Karpas-422 (cell line): ENCODE measurements at regions not wholly inside any gene's neighbourhood (a gene's known extent, or its start where the extent isn't known, plus 50 kb on each side); places are given as distances from the start of the nearest gene placed in this dataset.

Experiments used
- DNase-seq: peaks from one replicate; pipeline ENCODE4 v3.0.0-alpha.2; 2015
- H2AFZ ChIP-seq: fragments of 200-600 bp; sonication (generic); 2 replicates; pipeline ENCODE4 v1.6.1; 2014; ENCODE audit warnings: antibody characterized with exemption, low read length, mixed read lengths
- H3K27ac ChIP-seq: fragments of 200-600 bp; sonication (generic); 2 replicates; pipeline ENCODE4 v1.5.1; 2014; ENCODE audit warnings: mild to moderate bottlenecking, low read length, moderate library complexity
- H3K27me3 ChIP-seq: fragments of 200-600 bp; sonication (generic); 2 replicates; pipeline ENCODE4 v1.6.1; 2014; ENCODE audit warnings: low read length, mixed read lengths
- H3K36me3 ChIP-seq: fragments of 200-600 bp; sonication (generic); 2 replicates; pipeline ENCODE4 v1.6.1; 2014; ENCODE audit warnings: low read length, mixed read lengths; ENCODE audit not compliant: insufficient read depth
- H3K4me1 ChIP-seq: fragments of 200-600 bp; sonication (generic); 2 replicates; pipeline ENCODE4 v1.6.1; 2014; ENCODE audit warnings: mild to moderate bottlenecking, low read length, mixed read lengths
- H3K4me2 ChIP-seq: fragments of 200-600 bp; sonication (generic); 2 replicates; pipeline ENCODE4 v1.6.1; 2014; ENCODE audit warnings: low read length, low read depth, mild to moderate bottlenecking; ENCODE audit not compliant: poor library complexity, severe bottlenecking
- H3K4me3 ChIP-seq: fragments of 200-600 bp; sonication (generic); 2 replicates; pipeline ENCODE4 v1.5.1; 2014; ENCODE audit warnings: mild to moderate bottlenecking, antibody characterized with exemption, low read length, mixed read lengths
- H3K79me2 ChIP-seq: fragments of 200-600 bp; sonication (generic); 2 replicates; pipeline ENCODE4 v1.6.1; 2014; ENCODE audit warnings: mild to moderate bottlenecking, low read length, mixed read lengths
- H3K9ac ChIP-seq: fragments of 200-600 bp; sonication (generic); 2 replicates; pipeline ENCODE4 v1.6.0; 2014; ENCODE audit warnings: low read length
- H3K9me2 ChIP-seq: fragments of 200-600 bp; sonication (generic), shearing (Covaris generic); replicated peaks from 2 replicates; pipeline ENCODE4 v1.6.0; 2014; ENCODE audit warnings: mild to moderate bottlenecking, low read length, moderate library complexity; ENCODE audit not compliant: insufficient read depth
- H3K9me3 ChIP-seq: fragments of 300-700, 200-600 bp; sonication (generic); 2 replicates; pipeline ENCODE4 v1.6.1; 2014; ENCODE audit warnings: low read length, mixed read lengths
- H4K20me1 ChIP-seq: fragments of 200-600 bp; sonication (generic); 2 replicates; pipeline ENCODE4 v1.6.1; 2014; ENCODE audit warnings: mild to moderate bottlenecking, antibody characterized with exemption, low read length, low read depth; ENCODE audit not compliant: insufficient read depth

DNA sequence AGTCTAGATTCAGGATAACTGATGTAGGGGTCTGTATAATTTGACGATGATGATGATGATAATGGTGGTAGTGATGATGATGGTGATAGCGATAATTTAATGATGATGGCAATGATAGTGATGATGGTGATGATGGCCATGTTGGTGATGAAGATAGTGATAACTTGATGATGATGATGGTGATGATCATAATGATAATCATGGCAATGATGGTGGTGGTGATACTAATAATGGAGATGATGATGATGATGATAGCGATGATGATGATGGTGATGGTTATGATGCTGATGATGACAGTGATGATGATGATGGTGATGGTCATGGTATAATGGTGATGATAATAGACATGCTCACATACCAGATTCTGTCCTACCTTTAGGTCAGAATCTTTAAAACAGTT is 66.2 kb upstream of the SEZ6L start:
- Histone ChIP-seq H3K9me3 (no peaks in the 10 kb centered on the region), H3K36me3 (no peaks in the 10 kb centered on the region), H3K79me2 (no peaks in the 10 kb centered on the region), H3K9ac (no peak overlapping the region), H3K4me1 (no peaks in the 10 kb centered on the region), H3K4me3 (no peak overlapping the region), H2AFZ (no peak overlapping the region), H3K4me2 (no peak overlapping the region), H3K27me3 (peaks cover 3% of the 10 kb centered on the region; the same call in 1 of the 2 replicates), H3K9me2 (no peaks in the 10 kb centered on the region), H3K27ac (no peak overlapping the region), H4K20me1 (no peaks in the 10 kb centered on the region)
- DNase-seq, result no peak

DNA sequence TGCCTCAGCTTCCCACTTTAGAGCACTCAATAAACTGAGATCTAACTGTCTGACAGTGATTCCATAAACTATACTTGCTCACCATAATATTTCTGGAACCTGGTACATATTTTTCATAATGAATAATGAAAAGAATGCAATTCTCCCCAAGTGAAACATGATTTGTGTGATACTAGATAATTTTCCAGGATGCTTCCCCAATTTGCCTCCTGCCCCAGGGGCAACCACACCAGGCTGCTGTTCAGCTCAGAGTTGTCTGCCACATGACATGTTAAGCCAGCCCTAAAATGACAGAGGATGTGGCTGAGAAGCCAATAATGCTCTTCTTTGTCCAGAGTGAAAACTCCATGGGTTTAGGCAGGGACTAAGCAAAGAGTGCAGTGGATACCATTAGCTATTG is 62.9 kb upstream of the SEZ6L start:
- no peak for DNase-seq
- no peak overlapping the region for H3K4me3 ChIP-seq
- no peaks in the 10 kb centered on the region for H3K79me2 ChIP-seq
- no peaks in the 10 kb centered on the region for H3K9me3 ChIP-seq
- no peaks in the 10 kb centered on the region for H4K20me1 ChIP-seq
- no peak overlapping the region for H3K9ac ChIP-seq
- no peaks in the 10 kb centered on the region for H3K36me3 ChIP-seq
- H3K27me3 ChIP-seq, result no peaks in the 10 kb centered on the region
- no peak overlapping the region for H3K27ac ChIP-seq
- no peak overlapping the region for H3K4me2 ChIP-seq
- H2AFZ ChIP-seq, result no peak overlapping the region
- H3K4me1 ChIP-seq, result no peaks in the 10 kb centered on the region
- no peaks in the 10 kb centered on the region for H3K9me2 ChIP-seq

GRCh38 chr22:26109686-26110315 is 59.5 kb upstream of the SEZ6L start:
- no peaks in the 10 kb centered on the region for H4K20me1 ChIP-seq
- DNase-seq, result no peak

DNA sequence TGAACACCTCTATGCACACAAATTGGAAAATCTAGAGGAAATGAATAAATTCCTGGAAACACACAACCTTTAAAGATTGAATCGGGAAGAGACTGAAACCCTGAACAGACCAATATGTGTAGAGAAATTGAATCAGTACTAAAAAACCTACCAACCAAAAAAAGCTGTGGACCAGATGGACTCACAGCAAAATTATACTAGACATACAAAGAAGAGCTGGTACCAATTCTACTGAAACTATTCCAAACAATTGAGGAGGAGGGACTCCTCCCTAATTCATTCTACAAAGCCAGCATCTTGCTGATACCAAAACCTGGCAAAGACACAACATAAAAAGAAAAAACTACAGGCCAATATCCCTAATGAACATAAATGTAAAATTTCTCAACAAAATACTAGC is 54.4 kb upstream of the SEZ6L start:
- H3K4me3 ChIP-seq, result no peak overlapping the region
- no peak overlapping the region for H3K27ac ChIP-seq
- no peak overlapping the region for H3K4me2 ChIP-seq
- no peaks in the 10 kb centered on the region for H3K36me3 ChIP-seq
- no peak for DNase-seq
- no peaks in the 10 kb centered on the region for H3K4me1 ChIP-seq
- H3K79me2 ChIP-seq, result no peaks in the 10 kb centered on the region
- H3K9me2 ChIP-seq, result no peaks in the 10 kb centered on the region
- H3K9me3 ChIP-seq, result no peaks in the 10 kb centered on the region
- no peak overlapping the region for H2AFZ ChIP-seq
- no peaks in the 10 kb centered on the region for H4K20me1 ChIP-seq
- H3K27me3 ChIP-seq, result no peaks in the 10 kb centered on the region
- H3K9ac ChIP-seq, result no peak overlapping the region

More at GRCh38 chr22:26109686-26110315, 59.5 kb upstream of the SEZ6L start:
- no peaks in the 10 kb centered on the region for H3K9me3 ChIP-seq
- no peak overlapping the region for H2AFZ ChIP-seq
- no peak overlapping the region for H3K4me3 ChIP-seq
- no peaks in the 10 kb centered on the region for H3K4me1 ChIP-seq
- no peak overlapping the region for H3K27ac ChIP-seq
- no peaks in the 10 kb centered on the region for H3K36me3 ChIP-seq
- H3K9me2 ChIP-seq, result no peaks in the 10 kb centered on the region
- H3K27me3 ChIP-seq, result no peaks in the 10 kb centered on the region
- no peak overlapping the region for H3K9ac ChIP-seq
- H3K4me2 ChIP-seq, result no peak overlapping the region
- H3K79me2 ChIP-seq, result no peaks in the 10 kb centered on the region

DNA sequence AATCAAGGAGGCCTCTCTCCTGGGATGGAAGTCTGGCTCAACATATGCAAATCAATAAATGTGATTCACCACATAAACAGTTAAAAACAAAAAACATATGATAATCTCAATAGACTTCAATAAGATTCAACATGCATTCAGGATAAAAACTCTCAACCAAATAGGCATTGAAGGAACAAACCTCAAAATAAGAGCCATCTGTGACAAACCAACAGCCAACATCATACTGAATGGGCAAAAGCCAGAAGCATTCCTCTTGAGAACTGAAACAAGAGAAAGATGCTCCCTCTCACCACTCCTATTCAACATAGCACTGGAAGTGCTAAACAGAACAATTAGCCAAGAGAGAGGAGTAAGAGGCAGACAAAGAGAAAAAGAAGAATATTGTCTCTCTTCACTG is 54.0 kb upstream of the SEZ6L start:
- Histone ChIP-seq H3K4me2 (no peak overlapping the region), H4K20me1 (no peaks in the 10 kb centered on the region), H3K4me1 (no peaks in the 10 kb centered on the region), H3K9me2 (no peaks in the 10 kb centered on the region), H2AFZ (no peak overlapping the region), H3K79me2 (no peaks in the 10 kb centered on the region), H3K9me3 (no peaks in the 10 kb centered on the region), H3K36me3 (no peaks in the 10 kb centered on the region), H3K27ac (no peak overlapping the region), H3K9ac (no peak overlapping the region), H3K27me3 (no peaks in the 10 kb centered on the region), H3K4me3 (no peak overlapping the region)
- no peak for DNase-seq
